ENCODE measurements at regions not wholly inside any gene's neighbourhood (a gene's known extent, or its start where the extent isn't known, plus 50 kb on each side); places are given as distances from the start of the nearest gene placed in this dataset.

DNA sequence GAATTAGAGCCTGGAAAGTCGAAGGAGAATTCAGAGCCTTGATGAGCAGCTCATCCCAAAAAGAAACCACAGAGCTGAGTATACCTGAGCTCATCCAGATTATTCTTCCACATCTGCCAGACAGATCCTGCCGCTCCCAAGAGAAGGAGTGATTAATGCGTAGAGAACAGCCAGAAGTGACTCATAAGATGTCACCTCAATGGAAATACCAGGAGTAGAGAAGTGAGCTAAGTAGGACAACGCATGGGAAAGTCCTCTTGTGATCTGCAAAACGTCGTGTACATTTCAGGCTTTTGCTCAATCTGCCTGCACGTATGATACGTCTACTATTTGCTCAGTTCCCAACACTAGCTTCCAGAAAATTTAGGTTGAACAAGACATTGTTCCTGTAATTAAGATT, 230.5 kb upstream of the AUTS2 start:
- Histone ChIP-seq H3K9ac (ENCODE audit: low read length in 3 of 3) (no peak overlapping the region), H3K27me3 (ENCODE audit: control insufficient read depth, insufficient read depth, low read length) (no peaks in the 10 kb centered on the region), H3K4me3 (ENCODE audit: low read length in 3 of 3) (no peak overlapping the region), H3K9me3 (ENCODE audit: control insufficient read depth in 2 of 3, insufficient read depth in 1 of 3, low read length in 3 of 3) (no peaks in the 10 kb centered on the region), H3K4me1 (ENCODE audit: control insufficient read depth in 2 of 3, insufficient read depth in 2 of 3, low read depth in 1 of 3, low read length in 3 of 3) (no peaks in the 10 kb centered on the region), H3K27ac (ENCODE audit: low read depth in 2 of 2, low read length in 2 of 2) (no peak overlapping the region), H3K36me3 (ENCODE audit: control insufficient read depth in 2 of 3, insufficient read depth in 3 of 3, low read length in 3 of 3) (no peaks in the 10 kb centered on the region)
- DNase-seq (no peak), FAIRE-seq (no peak)
- TF ChIP-seq, protein P1, sequence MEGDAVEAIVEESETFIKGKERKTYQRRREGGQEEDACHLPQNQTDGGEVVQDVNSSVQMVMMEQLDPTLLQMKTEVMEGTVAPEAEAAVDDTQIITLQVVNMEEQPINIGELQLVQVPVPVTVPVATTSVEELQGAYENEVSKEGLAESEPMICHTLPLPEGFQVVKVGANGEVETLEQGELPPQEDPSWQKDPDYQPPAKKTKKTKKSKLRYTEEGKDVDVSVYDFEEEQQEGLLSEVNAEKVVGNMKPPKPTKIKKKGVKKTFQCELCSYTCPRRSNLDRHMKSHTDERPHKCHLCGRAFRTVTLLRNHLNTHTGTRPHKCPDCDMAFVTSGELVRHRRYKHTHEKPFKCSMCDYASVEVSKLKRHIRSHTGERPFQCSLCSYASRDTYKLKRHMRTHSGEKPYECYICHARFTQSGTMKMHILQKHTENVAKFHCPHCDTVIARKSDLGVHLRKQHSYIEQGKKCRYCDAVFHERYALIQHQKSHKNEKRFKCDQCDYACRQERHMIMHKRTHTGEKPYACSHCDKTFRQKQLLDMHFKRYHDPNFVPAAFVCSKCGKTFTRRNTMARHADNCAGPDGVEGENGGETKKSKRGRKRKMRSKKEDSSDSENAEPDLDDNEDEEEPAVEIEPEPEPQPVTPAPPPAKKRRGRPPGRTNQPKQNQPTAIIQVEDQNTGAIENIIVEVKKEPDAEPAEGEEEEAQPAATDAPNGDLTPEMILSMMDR (IDR thresholded peaks at IDR 0.05; ENCODE audit: borderline replicate concordance, extremely low read depth, insufficient read depth): no peak
- intact Hi-C loops (cut with DNase I): no loop called here

DNA sequence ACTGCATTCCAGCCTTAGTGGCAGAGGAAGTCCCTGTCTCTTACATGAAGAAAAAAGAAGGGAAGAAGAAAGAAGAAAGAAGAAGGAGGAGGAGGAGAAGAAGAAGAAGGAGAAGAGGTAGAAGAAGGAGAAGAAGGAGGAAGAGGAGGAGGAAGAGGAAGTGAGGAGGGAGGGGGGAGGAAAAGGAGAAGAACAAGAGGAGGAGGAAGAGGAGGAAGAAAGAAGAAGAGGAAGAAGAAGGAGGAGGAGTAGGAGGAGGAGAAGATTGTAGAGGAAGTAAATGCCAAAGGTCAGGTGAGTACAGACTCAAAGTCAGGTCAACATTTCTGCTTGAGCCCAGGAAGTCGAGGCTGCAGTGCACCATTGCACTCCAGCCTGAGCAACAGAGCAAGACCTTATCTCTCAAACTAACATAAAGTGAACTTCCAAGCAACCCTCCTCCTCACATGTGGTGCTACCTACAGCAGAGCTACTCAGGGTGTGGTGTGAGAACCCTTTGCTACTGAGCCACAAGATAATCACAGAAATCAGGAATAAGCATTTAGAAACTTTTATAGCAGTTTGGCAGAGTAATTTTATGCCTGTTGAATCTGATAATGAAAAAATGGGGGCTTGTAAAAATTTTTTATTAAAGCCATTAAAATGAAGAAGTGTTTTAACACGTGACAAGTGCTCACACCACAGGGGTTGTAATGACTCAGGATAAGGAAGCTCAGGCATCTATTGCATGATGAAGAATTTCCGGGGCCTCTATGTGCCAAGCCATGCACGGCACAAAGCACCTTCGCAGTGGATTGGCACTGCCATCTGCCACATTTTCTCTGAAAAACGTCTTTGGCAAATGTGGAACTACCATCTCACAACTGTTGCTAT, 224.9 kb upstream of the AUTS2 start:
- Histone ChIP-seq H3K27me3 (ENCODE audit: control insufficient read depth, insufficient read depth, low read length) (no peaks in the 10 kb centered on the region), H3K27ac (ENCODE audit: low read depth in 2 of 2, low read length in 2 of 2) (no peak overlapping the region), H3K4me3 (ENCODE audit: low read length in 3 of 3) (no peak overlapping the region), H3K4me1 (ENCODE audit: control insufficient read depth in 2 of 3, insufficient read depth in 2 of 3, low read depth in 1 of 3, low read length in 3 of 3) (no peaks in the 10 kb centered on the region), H3K9ac (ENCODE audit: low read length in 3 of 3) (no peak overlapping the region), H3K9me3 (ENCODE audit: control insufficient read depth in 2 of 3, insufficient read depth in 1 of 3, low read length in 3 of 3) (no peaks in the 10 kb centered on the region), H3K36me3 (ENCODE audit: control insufficient read depth in 2 of 3, insufficient read depth in 3 of 3, low read length in 3 of 3) (no peaks in the 10 kb centered on the region)
- TF ChIP-seq, protein P1 (IDR thresholded peaks at IDR 0.05; ENCODE audit: borderline replicate concordance, extremely low read depth, insufficient read depth): no peak
- intact Hi-C loops (cut with DNase I): no loop called here
- peak in 1 of 5 donors; percentile 25 for DNase-seq
- no peak for FAIRE-seq

DNA sequence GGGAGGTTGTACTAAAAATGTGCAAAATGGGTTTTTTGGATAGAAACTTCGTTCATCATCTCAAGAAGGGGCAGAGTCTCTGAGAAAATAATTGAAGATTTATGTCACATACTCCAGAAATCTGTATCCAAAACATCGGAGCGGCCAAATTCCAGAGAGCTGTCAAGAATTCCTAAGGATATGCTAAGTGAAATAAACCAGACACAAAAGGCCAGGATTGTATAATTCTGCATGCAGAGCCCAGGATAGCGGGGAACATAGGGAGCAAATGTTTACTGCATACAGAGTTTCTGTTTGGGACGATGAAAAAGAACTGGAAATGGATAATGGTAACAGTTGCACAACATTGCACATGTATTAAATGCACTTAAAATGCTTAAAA, 224.2 kb upstream of the AUTS2 start:
- no peak overlapping the region for H3K27ac ChIP-seq (ENCODE audit: low read depth in 2 of 2, low read length in 2 of 2)
- H3K27me3 ChIP-seq (ENCODE audit: control insufficient read depth, insufficient read depth, low read length): no peaks in the 10 kb centered on the region
- DNase-seq (peak in 2 of 5 donors; percentile 24 to 71), FAIRE-seq (no peak)
- H3K9ac ChIP-seq (ENCODE audit: low read length in 3 of 3): no peak overlapping the region
- TF ChIP-seq, protein P1 (IDR thresholded peaks at IDR 0.05; ENCODE audit: borderline replicate concordance, extremely low read depth, insufficient read depth): no peak
- no peaks in the 10 kb centered on the region for H3K36me3 ChIP-seq (ENCODE audit: control insufficient read depth in 2 of 3, insufficient read depth in 3 of 3, low read length in 3 of 3)
- H3K9me3 ChIP-seq (ENCODE audit: control insufficient read depth in 2 of 3, insufficient read depth in 1 of 3, low read length in 3 of 3): no peaks in the 10 kb centered on the region
- intact Hi-C loops (cut with DNase I): no loop called here
- no peaks in the 10 kb centered on the region for H3K4me1 ChIP-seq (ENCODE audit: control insufficient read depth in 2 of 3, insufficient read depth in 2 of 3, low read depth in 1 of 3, low read length in 3 of 3)
- no peak overlapping the region for H3K4me3 ChIP-seq (ENCODE audit: low read length in 3 of 3)

Measured in kidney (tissue), 13 donors.